ENCODE measurements at regions not wholly inside any gene's neighbourhood (a gene's known extent, or its start where the extent isn't known, plus 50 kb on each side); places are given as distances from the start of the nearest gene placed in this dataset.

GRCh38 chr11:80815752-80816453, 1375.1 kb upstream of the TENM4 start:
- no peak overlapping the region for H3K27ac ChIP-seq (ENCODE audit: low read depth, low read length)
- H3K36me3 ChIP-seq (ENCODE audit: control insufficient read depth in 5 of 5, insufficient read depth in 5 of 5, low read length in 5 of 5): no peaks in the 10 kb centered on the region
- no peak overlapping the region for H3K4me3 ChIP-seq (ENCODE audit: low read depth in 1 of 5, low read length in 5 of 5)

GRCh38 chr11:80814813-80815212, 1374.0 kb upstream of the TENM4 start:
- Histone ChIP-seq H3K9me3 (ENCODE audit: control insufficient read depth in 5 of 5, low read length in 5 of 5) (no peaks in the 10 kb centered on the region), H3K27me3 (ENCODE audit: control insufficient read depth in 5 of 5, insufficient read depth in 4 of 5, low read length in 5 of 5) (no peaks in the 10 kb centered on the region), H3K4me1 (ENCODE audit: control insufficient read depth in 5 of 5, insufficient read depth in 5 of 5, low read length in 5 of 5) (no peaks in the 10 kb centered on the region), H3K9ac (ENCODE audit: low read length in 5 of 5) (no peak overlapping the region), H3K27ac (ENCODE audit: low read depth, low read length) (no peak overlapping the region), H3K36me3 (ENCODE audit: control insufficient read depth in 5 of 5, insufficient read depth in 5 of 5, low read length in 5 of 5) (no peaks in the 10 kb centered on the region), H3K4me3 (ENCODE audit: low read depth in 1 of 5, low read length in 5 of 5) (no peak overlapping the region)

More at GRCh38 chr11:80815752-80816453, 1375.1 kb upstream of the TENM4 start:
- H3K27me3 ChIP-seq (ENCODE audit: control insufficient read depth in 5 of 5, insufficient read depth in 4 of 5, low read length in 5 of 5): no peaks in the 10 kb centered on the region
- H3K4me1 ChIP-seq (ENCODE audit: control insufficient read depth in 5 of 5, insufficient read depth in 5 of 5, low read length in 5 of 5): no peaks in the 10 kb centered on the region
- no peaks in the 10 kb centered on the region for H3K9me3 ChIP-seq (ENCODE audit: control insufficient read depth in 5 of 5, low read length in 5 of 5)
- H3K9ac ChIP-seq (ENCODE audit: low read length in 5 of 5): no peak overlapping the region

- no peak overlapping the region for H3K27ac ChIP-seq (ENCODE audit: low read depth, low read length)
- no peaks in the 10 kb centered on the region for H3K4me1 ChIP-seq (ENCODE audit: control insufficient read depth in 5 of 5, insufficient read depth in 5 of 5, low read length in 5 of 5)
- H3K9ac ChIP-seq (ENCODE audit: low read length in 5 of 5): no peak overlapping the region
- H3K36me3 ChIP-seq (ENCODE audit: control insufficient read depth in 5 of 5, insufficient read depth in 5 of 5, low read length in 5 of 5): no peaks in the 10 kb centered on the region
- H3K27me3 ChIP-seq (ENCODE audit: control insufficient read depth in 5 of 5, insufficient read depth in 4 of 5, low read length in 5 of 5): no peaks in the 10 kb centered on the region
- no peak overlapping the region for H3K4me3 ChIP-seq (ENCODE audit: low read depth in 1 of 5, low read length in 5 of 5)
- no peaks in the 10 kb centered on the region for H3K9me3 ChIP-seq (ENCODE audit: control insufficient read depth in 5 of 5, low read length in 5 of 5)
These were observed 1369.9 kb upstream of the TENM4 start for GRCh38 chr11:80810695-80811094.

GRCh38 chr11:80798174-80798573, 1357.3 kb upstream of the TENM4 start:
- Histone ChIP-seq H3K9ac (ENCODE audit: low read length in 5 of 5) (no peak overlapping the region), H3K27me3 (ENCODE audit: control insufficient read depth in 5 of 5, insufficient read depth in 4 of 5, low read length in 5 of 5) (no peaks in the 10 kb centered on the region), H3K4me3 (ENCODE audit: low read depth in 1 of 5, low read length in 5 of 5) (no peak overlapping the region), H3K27ac (ENCODE audit: low read depth, low read length) (no peak overlapping the region), H3K9me3 (ENCODE audit: control insufficient read depth in 5 of 5, low read length in 5 of 5) (peaks cover 0 to 30% (median 14%) of the 10 kb centered on the region in 5 donors), H3K36me3 (ENCODE audit: control insufficient read depth in 5 of 5, insufficient read depth in 5 of 5, low read length in 5 of 5) (no peaks in the 10 kb centered on the region), H3K4me1 (ENCODE audit: control insufficient read depth in 5 of 5, insufficient read depth in 5 of 5, low read length in 5 of 5) (no peaks in the 10 kb centered on the region)

- Histone ChIP-seq H3K4me3 (ENCODE audit: low read depth in 1 of 5, low read length in 5 of 5) (no peak overlapping the region), H3K27me3 (ENCODE audit: control insufficient read depth in 5 of 5, insufficient read depth in 4 of 5, low read length in 5 of 5) (no peaks in the 10 kb centered on the region), H3K27ac (ENCODE audit: low read depth, low read length) (no peak overlapping the region), H3K36me3 (ENCODE audit: control insufficient read depth in 5 of 5, insufficient read depth in 5 of 5, low read length in 5 of 5) (no peaks in the 10 kb centered on the region), H3K4me1 (ENCODE audit: control insufficient read depth in 5 of 5, insufficient read depth in 5 of 5, low read length in 5 of 5) (no peaks in the 10 kb centered on the region), H3K9ac (ENCODE audit: low read length in 5 of 5) (no peak overlapping the region), H3K9me3 (ENCODE audit: control insufficient read depth in 5 of 5, low read length in 5 of 5) (peaks cover 0 to 3% (median 0%) of the 10 kb centered on the region in 5 donors)
These were observed 1342.7 kb upstream of the TENM4 start for GRCh38 chr11:80783561-80783960.

- Histone ChIP-seq H3K9ac (ENCODE audit: low read length in 5 of 5) (no peak overlapping the region), H3K9me3 (ENCODE audit: control insufficient read depth in 5 of 5, low read length in 5 of 5) (peaks cover 0 to 3% (median 0%) of the 10 kb centered on the region in 5 donors), H3K4me1 (ENCODE audit: control insufficient read depth in 5 of 5, insufficient read depth in 5 of 5, low read length in 5 of 5) (no peaks in the 10 kb centered on the region), H3K4me3 (ENCODE audit: low read depth in 1 of 5, low read length in 5 of 5) (no peak overlapping the region), H3K36me3 (ENCODE audit: control insufficient read depth in 5 of 5, insufficient read depth in 5 of 5, low read length in 5 of 5) (no peaks in the 10 kb centered on the region), H3K27ac (ENCODE audit: low read depth, low read length) (no peak overlapping the region), H3K27me3 (ENCODE audit: control insufficient read depth in 5 of 5, insufficient read depth in 4 of 5, low read length in 5 of 5) (no peaks in the 10 kb centered on the region)
These were observed 1341.5 kb upstream of the TENM4 start for GRCh38 chr11:80782135-80782885.

GRCh38 chr11:80779905-80780605, 1339.2 kb upstream of the TENM4 start:
- no peak overlapping the region for H3K4me3 ChIP-seq (ENCODE audit: low read depth in 1 of 5, low read length in 5 of 5)
- no peak overlapping the region for H3K27ac ChIP-seq (ENCODE audit: low read depth, low read length)

GRCh38 chr11:80778941-80779340, 1338.1 kb upstream of the TENM4 start:
- H3K9ac ChIP-seq (ENCODE audit: low read length in 5 of 5): no peak overlapping the region
- no peaks in the 10 kb centered on the region for H3K9me3 ChIP-seq (ENCODE audit: control insufficient read depth in 5 of 5, low read length in 5 of 5)
- H3K27me3 ChIP-seq (ENCODE audit: control insufficient read depth in 5 of 5, insufficient read depth in 4 of 5, low read length in 5 of 5): no peaks in the 10 kb centered on the region

More at GRCh38 chr11:80779905-80780605, 1339.2 kb upstream of the TENM4 start:
- Histone ChIP-seq H3K27me3 (ENCODE audit: control insufficient read depth in 5 of 5, insufficient read depth in 4 of 5, low read length in 5 of 5) (no peaks in the 10 kb centered on the region), H3K36me3 (ENCODE audit: control insufficient read depth in 5 of 5, insufficient read depth in 5 of 5, low read length in 5 of 5) (no peaks in the 10 kb centered on the region), H3K4me1 (ENCODE audit: control insufficient read depth in 5 of 5, insufficient read depth in 5 of 5, low read length in 5 of 5) (no peaks in the 10 kb centered on the region), H3K9me3 (ENCODE audit: control insufficient read depth in 5 of 5, low read length in 5 of 5) (no peaks in the 10 kb centered on the region), H3K9ac (ENCODE audit: low read length in 5 of 5) (no peak overlapping the region)

GRCh38 chr11:80778432-80778831, 1337.6 kb upstream of the TENM4 start:
- Histone ChIP-seq H3K4me1 (ENCODE audit: control insufficient read depth in 5 of 5, insufficient read depth in 5 of 5, low read length in 5 of 5) (no peaks in the 10 kb centered on the region), H3K36me3 (ENCODE audit: control insufficient read depth in 5 of 5, insufficient read depth in 5 of 5, low read length in 5 of 5) (no peaks in the 10 kb centered on the region), H3K27ac (ENCODE audit: low read depth, low read length) (no peak overlapping the region), H3K9me3 (ENCODE audit: control insufficient read depth in 5 of 5, low read length in 5 of 5) (no peaks in the 10 kb centered on the region), H3K4me3 (ENCODE audit: low read depth in 1 of 5, low read length in 5 of 5) (no peak overlapping the region), H3K9ac (ENCODE audit: low read length in 5 of 5) (no peak overlapping the region), H3K27me3 (ENCODE audit: control insufficient read depth in 5 of 5, insufficient read depth in 4 of 5, low read length in 5 of 5) (no peaks in the 10 kb centered on the region)

More at GRCh38 chr11:80778941-80779340, 1338.1 kb upstream of the TENM4 start:
- Histone ChIP-seq H3K4me3 (ENCODE audit: low read depth in 1 of 5, low read length in 5 of 5) (no peak overlapping the region), H3K27ac (ENCODE audit: low read depth, low read length) (no peak overlapping the region), H3K4me1 (ENCODE audit: control insufficient read depth in 5 of 5, insufficient read depth in 5 of 5, low read length in 5 of 5) (no peaks in the 10 kb centered on the region), H3K36me3 (ENCODE audit: control insufficient read depth in 5 of 5, insufficient read depth in 5 of 5, low read length in 5 of 5) (no peaks in the 10 kb centered on the region)

GRCh38 chr11:80773919-80774318, 1333.1 kb upstream of the TENM4 start:
- H3K4me3 ChIP-seq (ENCODE audit: low read depth in 1 of 5, low read length in 5 of 5): no peak overlapping the region
- H3K27ac ChIP-seq (ENCODE audit: low read depth, low read length): no peak overlapping the region
- H3K9me3 ChIP-seq (ENCODE audit: control insufficient read depth in 5 of 5, low read length in 5 of 5): no peaks in the 10 kb centered on the region
- H3K9ac ChIP-seq (ENCODE audit: low read length in 5 of 5): no peak overlapping the region
- H3K4me1 ChIP-seq (ENCODE audit: control insufficient read depth in 5 of 5, insufficient read depth in 5 of 5, low read length in 5 of 5): no peaks in the 10 kb centered on the region
- no peaks in the 10 kb centered on the region for H3K27me3 ChIP-seq (ENCODE audit: control insufficient read depth in 5 of 5, insufficient read depth in 4 of 5, low read length in 5 of 5)
- H3K36me3 ChIP-seq (ENCODE audit: control insufficient read depth in 5 of 5, insufficient read depth in 5 of 5, low read length in 5 of 5): no peaks in the 10 kb centered on the region

Measured in subcutaneous abdominal adipose tissue (tissue), 5 donors.